HG02943 (cell line): ENCODE measurements at regions not wholly inside any gene's neighbourhood (a gene's known extent, or its start where the extent isn't known, plus 50 kb on each side); places are given as distances from the start of the nearest gene placed in this dataset.
"Not testable (repeated sequence)": the region's sequence is repeated elsewhere in the genome, so short reads cannot be mapped to it uniquely, and the experiment has no call there.

Experiments
- ATAC-seq: cut with Tn5 transposase; IDR thresholded peaks from one replicate; pipeline ENCODE4 v1.9.1; 2021; ENCODE audit warnings: mild to moderate bottlenecking, low read depth, moderate library complexity; ENCODE audit not compliant: unreplicated experiment

- ATAC-seq = no peak
These were observed 268.9 kb upstream of the HSF2 start for GRCh38 chr6:122130518-122130917.

DNA sequence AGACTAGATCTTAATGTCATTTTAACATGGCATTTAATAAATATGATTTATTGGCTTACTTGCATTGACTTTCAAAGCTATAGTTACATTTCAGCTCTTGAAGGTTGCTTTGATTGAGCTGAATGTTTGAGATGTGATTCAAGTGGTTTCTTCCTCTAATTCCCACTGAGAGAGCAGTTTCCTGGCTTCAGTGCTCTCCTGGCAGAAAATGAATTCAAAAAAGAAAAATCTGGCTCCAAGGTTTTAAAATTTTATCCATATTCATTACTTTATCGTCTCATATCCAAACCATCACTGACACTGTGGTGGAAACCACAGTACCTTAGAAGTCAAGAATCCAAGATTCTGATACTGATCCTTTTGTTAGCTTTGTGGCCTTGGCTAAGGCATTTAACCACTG, 263.1 kb upstream of the HSF2 start:
- ATAC-seq = no peak

- ATAC-seq = no peak
These were observed 259.4 kb upstream of the HSF2 start for GRCh38 chr6:122140031-122140430.

DNA sequence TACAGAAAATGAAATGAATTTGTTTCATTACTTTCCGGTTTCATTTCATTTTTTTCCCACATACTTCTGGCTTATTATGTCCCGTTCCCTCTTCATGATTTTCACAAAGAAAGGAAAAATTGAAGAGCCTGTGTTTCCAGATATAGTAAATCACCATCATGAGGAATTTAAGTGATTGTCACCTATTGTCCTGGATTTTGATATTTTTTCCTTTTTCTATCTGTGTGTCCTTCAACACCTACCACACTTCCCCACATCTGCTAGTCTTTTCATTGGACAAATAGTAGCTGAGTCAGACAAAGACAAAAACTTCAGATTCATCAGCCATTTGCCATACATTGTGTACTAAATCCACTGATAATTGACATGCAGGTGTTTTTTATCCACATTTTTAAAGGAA, 258.2 kb upstream of the HSF2 start:
- ATAC-seq = no peak

GRCh38 chr6:122143813-122144601, 255.4 kb upstream of the HSF2 start:
- no peak for ATAC-seq

- no peak for ATAC-seq
These were observed 254.2 kb upstream of the HSF2 start for GRCh38 chr6:122145246-122145645.

GRCh38 chr6:122145741-122146240, 253.7 kb upstream of the HSF2 start:
- ATAC-seq = no peak

DNA sequence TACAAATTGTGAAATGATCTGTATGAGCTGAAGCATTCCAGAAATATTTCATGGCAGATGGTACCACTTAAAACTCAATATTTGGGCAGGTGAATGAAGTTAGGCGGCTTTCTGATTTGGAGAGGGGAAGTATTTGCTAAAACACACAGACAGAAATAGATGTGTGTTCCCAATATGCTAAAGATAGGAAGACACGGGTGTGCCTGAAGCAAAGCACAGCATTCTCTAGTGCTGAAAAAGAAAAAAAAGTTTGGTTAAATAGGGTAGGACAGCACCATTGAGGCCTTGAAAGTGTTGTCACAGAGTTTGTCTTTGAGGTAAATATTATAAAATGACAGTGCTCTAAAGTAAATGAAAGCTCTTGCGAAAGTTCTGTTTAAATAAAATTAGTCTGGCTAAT, 252.2 kb upstream of the HSF2 start:
- ATAC-seq = no peak

- no peak for ATAC-seq
These were observed 248.4 kb upstream of the HSF2 start for GRCh38 chr6:122151066-122151465.

DNA sequence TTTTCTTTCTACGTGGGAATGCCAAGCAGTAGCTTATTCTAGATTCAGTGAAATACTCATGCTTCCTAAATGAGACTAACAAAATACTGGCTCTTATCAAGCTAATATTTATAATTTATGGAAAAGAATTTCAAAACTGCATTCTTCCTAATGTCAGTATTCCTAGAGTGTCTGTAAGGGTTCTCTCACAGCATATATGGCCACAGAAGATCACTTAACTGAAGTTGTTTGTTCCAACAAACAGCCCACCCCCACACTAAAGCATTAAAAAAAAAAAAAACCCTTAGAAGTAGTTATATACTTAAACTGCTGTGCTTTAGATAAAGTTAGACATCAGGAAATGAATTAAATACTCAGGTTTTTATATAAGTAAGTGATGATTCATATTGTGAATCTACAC, 247.7 kb upstream of the HSF2 start:
- ATAC-seq = no peak

DNA sequence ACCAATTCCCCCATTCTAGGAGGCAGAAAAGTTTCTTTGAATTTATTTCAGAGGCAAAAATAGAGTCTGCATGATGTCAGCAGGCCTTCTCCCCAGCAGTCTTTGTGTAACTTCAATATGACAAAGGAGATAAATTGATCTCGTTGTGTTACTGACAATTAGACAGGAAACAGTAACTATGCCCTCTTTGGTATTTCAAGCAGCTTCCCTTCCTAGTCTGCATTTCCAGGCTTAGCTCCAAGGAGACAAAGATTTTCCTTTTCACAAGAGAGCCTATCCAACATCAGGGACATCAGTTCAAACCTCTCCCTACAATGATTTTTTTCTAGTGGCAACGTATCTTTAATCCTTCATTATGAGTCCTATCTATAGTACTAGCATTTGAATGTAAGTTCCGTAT, 245.9 kb upstream of the HSF2 start:
- no peak for ATAC-seq

- ATAC-seq = no peak
These were observed 245.3 kb upstream of the HSF2 start for GRCh38 chr6:122154155-122154554.

DNA sequence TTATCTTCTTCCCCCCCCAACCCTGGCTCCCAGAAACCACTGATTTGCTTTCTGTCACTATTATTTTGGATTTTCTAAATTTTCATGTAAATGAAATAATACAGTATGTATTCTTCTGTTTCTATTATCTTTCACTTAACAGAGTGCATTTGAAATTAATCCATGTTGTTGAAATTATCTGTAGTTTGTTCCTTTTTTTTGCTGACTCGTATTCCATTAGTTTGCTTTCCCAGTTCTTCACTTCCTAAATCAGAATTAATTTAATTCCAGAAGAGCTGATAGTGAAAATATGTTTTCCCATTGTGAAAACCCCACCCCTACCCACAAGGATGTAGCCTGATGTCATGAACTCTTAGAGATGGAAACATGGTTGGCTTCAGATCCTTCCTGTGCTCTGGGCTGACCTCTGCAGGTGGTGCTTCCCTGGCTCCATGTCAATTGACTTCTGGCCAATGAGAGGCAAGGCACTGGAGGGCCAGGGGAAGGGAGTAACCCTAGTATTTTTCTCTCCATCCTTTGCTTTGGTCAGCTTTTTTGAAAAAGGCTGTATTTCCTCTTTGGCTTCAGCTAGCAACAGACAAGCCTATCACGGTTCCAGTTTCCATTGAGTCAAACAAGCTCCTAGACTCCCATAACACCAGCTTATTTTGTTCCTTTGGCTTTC, 244.4 kb upstream of the HSF2 start:
- ATAC-seq = no peak

DNA sequence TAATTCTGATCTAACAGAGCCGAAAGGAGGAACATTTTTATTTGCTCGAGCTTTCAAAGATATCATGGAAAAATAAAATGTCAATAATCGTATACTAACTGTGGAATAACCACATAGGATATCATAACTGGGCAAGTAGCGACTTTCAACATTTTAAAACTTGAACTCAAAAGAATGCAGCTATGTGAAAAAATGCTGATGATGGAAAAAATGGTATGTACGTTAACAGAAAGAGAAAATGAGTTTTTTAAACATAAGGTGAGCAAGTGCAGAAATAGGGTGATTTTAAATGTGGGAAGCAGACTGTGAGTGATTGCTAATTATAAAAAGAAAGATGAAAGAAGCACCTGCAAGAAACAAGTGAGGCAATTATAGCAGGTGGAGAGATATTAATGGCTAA, 238.3 kb upstream of the HSF2 start:
- no peak for ATAC-seq

GRCh38 chr6:122165014-122165413, 234.4 kb upstream of the HSF2 start:
- ATAC-seq = no peak

DNA sequence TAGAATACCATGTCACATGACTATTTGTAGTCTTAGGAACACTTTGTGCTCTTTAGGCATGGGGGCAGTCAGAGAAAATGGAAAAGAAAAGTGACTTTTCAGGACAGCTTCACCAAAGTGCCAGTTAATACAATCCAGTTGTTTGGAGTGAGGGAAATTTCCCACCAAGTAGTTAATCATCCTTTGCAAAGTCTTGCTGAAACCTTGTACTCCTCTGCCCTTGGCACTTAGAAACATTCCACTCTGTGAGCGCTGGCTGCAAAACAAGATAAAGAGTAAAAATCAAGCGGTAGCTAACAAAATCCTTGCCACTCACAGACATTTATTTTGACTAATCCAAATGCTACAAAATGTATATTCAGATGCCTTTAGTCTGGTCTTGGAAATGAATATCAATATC, 229.2 kb upstream of the HSF2 start:
- ATAC-seq = no peak

DNA sequence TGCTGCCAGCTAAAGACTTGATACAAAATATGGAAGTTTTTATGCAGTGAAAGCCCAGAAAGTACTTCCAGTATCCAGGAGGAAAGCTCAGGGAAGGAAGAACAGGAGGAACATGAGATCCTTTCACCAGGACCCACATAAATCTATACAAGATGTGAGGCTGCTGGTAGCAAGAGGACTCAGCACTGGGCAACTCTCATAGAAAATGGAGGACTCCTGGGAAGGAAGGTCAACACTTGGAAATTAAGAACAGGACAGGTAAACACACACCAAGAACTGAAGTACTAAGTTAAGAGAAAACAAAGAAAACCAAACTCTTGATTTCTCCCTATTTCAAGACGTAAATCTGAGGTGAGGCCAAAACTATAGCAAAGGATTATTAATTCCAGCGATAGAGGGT, 220.5 kb upstream of the HSF2 start:
- ATAC-seq = no peak

DNA sequence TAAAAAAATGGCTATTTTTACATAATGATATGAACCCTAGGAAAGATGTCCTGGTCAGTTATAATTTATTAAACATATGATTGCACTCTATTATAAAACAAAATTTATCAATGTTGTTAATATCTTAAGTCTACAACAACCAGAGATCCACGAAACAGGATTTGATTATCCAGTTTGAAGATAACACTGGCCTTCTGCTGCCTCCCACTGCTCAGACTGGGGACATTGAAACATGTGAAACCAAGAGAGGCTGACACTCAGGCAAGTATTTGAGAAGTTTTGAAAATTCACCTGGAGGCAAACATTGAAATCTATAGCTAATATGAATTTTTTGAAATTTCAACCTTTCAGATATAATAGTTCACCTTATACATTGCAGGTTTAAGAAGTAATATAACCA, 219.3 kb upstream of the HSF2 start:
- no peak for ATAC-seq

DNA sequence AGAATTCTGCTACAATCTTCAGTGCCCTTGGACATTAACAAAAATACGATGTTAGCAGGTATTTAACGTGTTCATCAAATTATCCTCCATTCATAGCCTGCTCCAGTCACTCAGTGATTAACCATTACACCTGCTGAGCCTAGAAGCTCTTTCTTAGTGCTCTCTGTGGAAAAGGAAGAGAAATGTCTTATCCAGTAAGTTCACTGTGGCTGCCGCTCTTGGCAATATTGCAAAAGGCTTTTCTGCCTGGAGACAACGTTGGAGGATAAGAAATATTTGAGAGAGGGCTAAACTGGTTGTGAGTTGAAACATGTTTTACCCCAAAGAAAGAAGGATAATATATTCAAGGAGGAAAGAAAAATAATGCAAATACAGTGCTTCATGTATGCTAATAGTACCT, 217.4 kb upstream of the HSF2 start:
- no peak for ATAC-seq

DNA sequence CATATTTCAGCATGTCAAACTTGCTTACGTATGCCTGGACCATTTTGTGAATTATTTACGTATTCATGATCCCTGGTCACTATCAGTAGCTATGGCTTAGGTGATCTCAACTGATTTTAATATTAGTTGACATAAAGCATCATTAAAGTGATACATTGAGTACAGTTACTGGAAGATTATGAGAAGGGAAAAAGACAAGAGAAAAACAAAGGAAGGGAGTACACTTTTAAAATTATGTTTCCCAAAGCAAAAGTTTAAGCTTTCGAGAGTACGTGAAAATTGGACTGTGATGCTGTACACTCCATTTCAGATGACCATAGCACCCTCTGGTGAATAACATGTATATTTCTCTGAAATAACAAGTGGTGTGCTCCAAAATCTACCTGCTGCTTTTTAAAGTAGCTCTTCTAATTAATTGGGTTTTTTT, 215.0 kb upstream of the HSF2 start:
- ATAC-seq = no peak

DNA sequence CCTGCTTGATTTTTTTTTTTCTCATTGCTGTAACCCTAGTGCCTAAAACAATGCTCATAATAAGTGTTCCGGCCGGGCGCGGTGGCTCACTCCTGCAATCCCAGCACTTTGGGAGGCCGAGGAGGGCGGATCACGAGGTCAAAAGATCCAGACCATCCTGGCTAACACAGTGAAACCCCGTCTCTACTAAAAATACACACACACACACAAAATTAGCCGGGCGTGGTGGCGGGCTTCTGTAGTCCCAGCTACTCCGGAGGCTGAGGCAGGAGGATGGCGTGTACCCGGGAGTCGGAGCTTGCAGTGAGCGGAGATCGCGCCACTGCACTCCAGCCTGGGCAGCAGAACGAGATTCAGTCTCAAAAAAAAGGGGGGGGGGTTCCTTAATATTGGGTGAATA, 214.0 kb upstream of the HSF2 start:
- ATAC-seq = not testable (repeated sequence)

- ATAC-seq = no peak
These were observed 212.3 kb upstream of the HSF2 start for GRCh38 chr6:122187186-122187585.
